Ishikawa (cell line): ENCODE measurements at regions not wholly inside any gene's neighbourhood (a gene's known extent, or its start where the extent isn't known, plus 50 kb on each side); places are given as distances from the start of the nearest gene placed in this dataset.

Source experiments
- CEBPB ChIP-seq: IDR thresholded peaks from 2 replicates; pipeline ENCODE4 v1.6.1; 2012
- CREB1 ChIP-seq: IDR thresholded peaks from 2 replicates; pipeline ENCODE4 v1.6.1; 2012; ENCODE audit warnings: low read depth
- EP300 ChIP-seq: IDR thresholded peaks from 2 replicates; pipeline ENCODE4 v1.6.1; 2012; ENCODE audit warnings: borderline replicate concordance
- FOXM1 ChIP-seq: IDR thresholded peaks from 2 replicates; pipeline ENCODE4 v1.6.1; 2012; ENCODE audit warnings: low read depth, borderline replicate concordance
- MAX ChIP-seq: IDR thresholded peaks from 2 replicates; pipeline ENCODE4 v1.6.1; 2012
- TCF12 ChIP-seq: IDR thresholded peaks from 2 replicates; pipeline ENCODE4 v1.6.1; 2012; ENCODE audit warnings: low read depth
- YY1 ChIP-seq: IDR thresholded peaks from 2 replicates; pipeline ENCODE4 v1.6.1; 2012; ENCODE audit warnings: low read depth
- ZBTB7A ChIP-seq: IDR thresholded peaks from 2 replicates; pipeline ENCODE4 v1.6.1; 2012; ENCODE audit warnings: low read depth
- TF ChIP-seq, protein P1 (sequence below): IDR thresholded peaks from 2 replicates; pipeline ENCODE4 v1.6.1; 2012
- TF ChIP-seq, protein P2 (sequence below): IDR thresholded peaks from 2 replicates; pipeline ENCODE4 v1.6.1; 2012; ENCODE audit warnings: low read depth, mild to moderate bottlenecking

- no peak for TF ChIP-seq CEBPB
- no peak for TF ChIP-seq FOXM1
- TF ChIP-seq EP300 = no peak
- TF ChIP-seq, protein P1, sequence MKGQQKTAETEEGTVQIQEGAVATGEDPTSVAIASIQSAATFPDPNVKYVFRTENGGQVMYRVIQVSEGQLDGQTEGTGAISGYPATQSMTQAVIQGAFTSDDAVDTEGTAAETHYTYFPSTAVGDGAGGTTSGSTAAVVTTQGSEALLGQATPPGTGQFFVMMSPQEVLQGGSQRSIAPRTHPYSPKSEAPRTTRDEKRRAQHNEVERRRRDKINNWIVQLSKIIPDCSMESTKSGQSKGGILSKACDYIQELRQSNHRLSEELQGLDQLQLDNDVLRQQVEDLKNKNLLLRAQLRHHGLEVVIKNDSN = no peak
- TF ChIP-seq CREB1 = no peak
- TF ChIP-seq MAX = no peak
- TF ChIP-seq YY1 = no peak
- TF ChIP-seq ZBTB7A = no peak
- no peak for TF ChIP-seq TCF12
- TF ChIP-seq, protein P2, sequence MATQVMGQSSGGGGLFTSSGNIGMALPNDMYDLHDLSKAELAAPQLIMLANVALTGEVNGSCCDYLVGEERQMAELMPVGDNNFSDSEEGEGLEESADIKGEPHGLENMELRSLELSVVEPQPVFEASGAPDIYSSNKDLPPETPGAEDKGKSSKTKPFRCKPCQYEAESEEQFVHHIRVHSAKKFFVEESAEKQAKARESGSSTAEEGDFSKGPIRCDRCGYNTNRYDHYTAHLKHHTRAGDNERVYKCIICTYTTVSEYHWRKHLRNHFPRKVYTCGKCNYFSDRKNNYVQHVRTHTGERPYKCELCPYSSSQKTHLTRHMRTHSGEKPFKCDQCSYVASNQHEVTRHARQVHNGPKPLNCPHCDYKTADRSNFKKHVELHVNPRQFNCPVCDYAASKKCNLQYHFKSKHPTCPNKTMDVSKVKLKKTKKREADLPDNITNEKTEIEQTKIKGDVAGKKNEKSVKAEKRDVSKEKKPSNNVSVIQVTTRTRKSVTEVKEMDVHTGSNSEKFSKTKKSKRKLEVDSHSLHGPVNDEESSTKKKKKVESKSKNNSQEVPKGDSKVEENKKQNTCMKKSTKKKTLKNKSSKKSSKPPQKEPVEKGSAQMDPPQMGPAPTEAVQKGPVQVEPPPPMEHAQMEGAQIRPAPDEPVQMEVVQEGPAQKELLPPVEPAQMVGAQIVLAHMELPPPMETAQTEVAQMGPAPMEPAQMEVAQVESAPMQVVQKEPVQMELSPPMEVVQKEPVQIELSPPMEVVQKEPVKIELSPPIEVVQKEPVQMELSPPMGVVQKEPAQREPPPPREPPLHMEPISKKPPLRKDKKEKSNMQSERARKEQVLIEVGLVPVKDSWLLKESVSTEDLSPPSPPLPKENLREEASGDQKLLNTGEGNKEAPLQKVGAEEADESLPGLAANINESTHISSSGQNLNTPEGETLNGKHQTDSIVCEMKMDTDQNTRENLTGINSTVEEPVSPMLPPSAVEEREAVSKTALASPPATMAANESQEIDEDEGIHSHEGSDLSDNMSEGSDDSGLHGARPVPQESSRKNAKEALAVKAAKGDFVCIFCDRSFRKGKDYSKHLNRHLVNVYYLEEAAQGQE = no peak
These were observed 191.3 kb upstream of the DEFB112 start for GRCh38 chr6:50240986-50241385.
